Astrocyte of the hippocampus (primary cell): ENCODE measurements at regions not wholly inside any gene's neighbourhood (a gene's known extent, or its start where the extent isn't known, plus 50 kb on each side); places are given as distances from the start of the nearest gene placed in this dataset.
"Not testable (repeated sequence)": the region's sequence is repeated elsewhere in the genome, so short reads cannot be mapped to it uniquely, and the experiment has no call there.

Experiments used
- DNase-seq: peaks from one replicate; pipeline ENCODE4 v3.0.0; 2011; ENCODE audit warnings: low read depth, low spot score

DNA sequence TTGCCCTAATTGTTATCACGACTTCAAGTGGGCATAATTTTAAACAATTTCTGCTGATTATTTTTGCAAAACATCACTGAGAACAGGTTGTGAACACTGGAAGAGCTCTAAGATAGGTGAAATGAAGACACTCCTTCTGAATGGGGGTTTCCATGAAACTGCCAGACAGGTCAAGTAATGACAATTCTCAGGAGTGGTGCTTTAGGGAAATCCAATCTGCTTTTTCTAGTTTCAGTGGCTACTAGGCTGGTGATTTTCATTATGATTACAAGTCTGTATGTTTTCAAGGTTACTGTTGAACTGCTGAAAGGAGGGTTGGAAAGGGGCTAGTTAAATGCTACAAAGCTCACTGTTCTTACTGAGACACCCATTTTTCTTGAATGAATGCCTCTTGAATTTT is 1724.2 kb downstream of the PCDH9 start:
- no peak for DNase-seq

DNA sequence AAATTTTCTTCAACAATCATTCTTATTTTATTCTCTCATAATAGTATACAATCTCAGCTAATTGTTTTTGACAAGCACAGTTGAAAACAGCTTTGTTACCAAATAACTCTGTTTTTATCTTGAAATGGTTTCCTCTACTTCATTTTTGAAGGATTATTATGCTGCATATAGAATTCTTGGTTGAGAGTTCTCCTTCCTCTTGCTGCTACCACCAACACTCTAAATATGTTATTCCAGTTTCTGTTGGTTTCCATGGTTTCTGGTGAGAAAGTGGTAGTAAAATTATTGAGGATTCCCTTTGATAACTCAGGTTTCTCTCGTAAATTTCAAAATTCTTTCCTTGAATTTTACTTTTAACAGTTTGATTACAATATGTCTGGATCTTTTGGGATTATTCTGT is 1725.9 kb downstream of the PCDH9 start:
- DNase-seq: no peak

DNA sequence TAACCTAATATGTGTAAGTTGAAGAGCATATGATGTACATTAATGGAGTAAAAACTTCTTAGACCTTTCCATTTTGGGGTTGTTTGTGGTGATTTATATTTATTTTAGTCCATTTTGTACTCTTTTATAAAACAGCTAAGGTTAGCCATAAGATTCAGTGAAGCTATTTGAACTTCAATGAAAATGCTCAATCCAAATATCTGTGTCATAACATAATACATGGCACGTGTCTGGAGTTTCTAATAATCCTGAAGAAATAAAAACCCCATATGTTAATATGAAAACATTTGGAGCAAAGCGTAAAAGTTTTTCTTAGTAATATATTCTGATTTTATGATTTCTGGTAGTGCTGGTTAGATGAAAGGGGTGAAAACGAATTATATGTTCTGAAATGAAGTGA is 1729.7 kb downstream of the PCDH9 start:
- DNase-seq: no peak

DNA sequence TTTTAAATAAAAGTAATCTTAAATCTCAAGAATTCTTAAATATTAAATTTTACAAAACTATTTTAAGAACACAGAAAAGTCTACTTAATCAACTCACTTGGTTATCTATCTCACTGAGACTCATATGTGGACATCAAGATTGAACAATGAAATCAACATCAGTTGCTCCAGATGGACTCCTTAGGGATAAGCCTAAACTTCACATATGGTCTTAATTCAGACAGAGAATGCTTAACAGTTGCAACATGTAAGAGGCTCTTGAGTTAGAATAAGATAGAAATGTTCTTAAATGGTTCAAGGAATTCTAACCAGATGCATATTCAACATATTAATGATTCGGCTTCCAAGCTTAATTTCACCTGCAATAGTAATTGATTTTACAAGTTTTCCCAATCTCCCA is 1730.9 kb downstream of the PCDH9 start:
- no peak for DNase-seq

DNA sequence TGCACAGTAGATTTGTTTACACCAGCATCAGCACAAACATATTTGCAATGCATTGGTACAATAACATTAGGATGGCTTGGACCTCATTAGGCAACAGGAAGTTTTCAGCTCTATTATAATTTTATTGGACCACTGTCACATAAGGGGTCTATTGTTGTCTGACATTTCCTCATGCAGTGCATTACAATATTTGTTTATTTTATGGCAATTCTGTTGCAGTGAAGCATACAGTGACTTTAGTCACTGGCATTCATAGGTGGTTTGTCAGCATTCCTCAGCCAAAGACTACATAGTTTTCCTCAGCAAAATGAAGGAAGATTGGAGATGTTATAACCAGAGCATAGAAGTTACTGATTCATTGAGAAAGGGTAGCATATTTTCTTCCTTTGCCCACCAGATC is 1732.9 kb downstream of the PCDH9 start:
- DNase-seq: peak; percentile 63

DNA sequence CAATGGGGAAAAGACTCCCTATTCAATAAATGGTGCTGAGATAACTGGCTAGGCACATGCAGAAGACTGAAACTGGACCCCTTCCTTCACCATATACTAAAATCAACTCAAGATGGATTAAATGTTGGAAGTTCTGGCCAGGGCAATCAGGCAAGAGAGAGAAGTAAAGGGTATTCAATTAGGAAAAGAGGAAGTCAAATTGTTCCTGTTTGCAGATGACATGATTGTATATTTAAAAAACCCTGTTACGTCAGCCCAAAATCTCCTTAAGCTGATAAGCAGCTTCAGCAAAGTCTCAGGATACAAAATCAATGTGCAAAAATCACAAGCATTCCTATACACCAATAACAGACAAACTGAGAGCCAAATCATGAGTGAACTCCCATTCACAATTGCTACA is 1739.4 kb downstream of the PCDH9 start:
- not testable (repeated sequence) for DNase-seq

DNA sequence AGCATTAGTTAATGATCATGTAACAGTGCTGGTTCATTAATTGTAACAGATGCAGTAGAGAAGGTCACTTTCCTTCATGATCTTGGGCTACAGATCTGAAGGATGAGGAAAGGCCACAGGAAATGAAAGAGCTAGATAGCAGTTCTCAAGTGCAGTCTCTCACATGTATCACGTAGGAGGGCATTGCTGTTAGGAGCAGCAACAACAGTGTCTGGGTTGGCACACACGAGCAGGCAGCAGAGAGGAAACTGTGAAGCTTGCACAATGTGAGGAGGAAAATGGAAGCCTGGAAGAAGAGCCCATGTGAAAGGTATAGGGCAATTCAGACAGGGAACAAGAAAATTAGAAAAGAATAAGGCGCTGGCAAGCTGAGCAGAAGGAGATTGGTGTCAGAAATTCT is 1741.5 kb downstream of the PCDH9 start:
- no peak for DNase-seq

DNA sequence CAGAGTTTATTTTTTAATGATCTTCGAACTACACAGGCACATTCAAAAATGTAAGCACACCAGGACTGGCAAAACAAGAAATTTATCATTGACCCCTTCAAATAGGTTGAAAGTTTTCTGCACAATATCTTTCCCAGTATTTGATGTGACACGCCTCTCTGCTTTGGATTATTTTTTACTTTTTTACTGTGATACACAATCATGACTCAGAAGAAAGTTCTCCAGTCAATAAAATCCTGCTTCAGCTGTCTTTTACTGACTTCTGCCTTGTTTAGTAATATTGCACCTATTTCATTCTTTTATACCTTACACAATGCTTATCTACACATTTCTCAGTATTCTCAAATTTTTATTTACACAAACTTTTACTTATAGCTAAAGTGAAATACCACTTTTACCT is 1750.4 kb downstream of the PCDH9 start:
- no peak for DNase-seq

DNA sequence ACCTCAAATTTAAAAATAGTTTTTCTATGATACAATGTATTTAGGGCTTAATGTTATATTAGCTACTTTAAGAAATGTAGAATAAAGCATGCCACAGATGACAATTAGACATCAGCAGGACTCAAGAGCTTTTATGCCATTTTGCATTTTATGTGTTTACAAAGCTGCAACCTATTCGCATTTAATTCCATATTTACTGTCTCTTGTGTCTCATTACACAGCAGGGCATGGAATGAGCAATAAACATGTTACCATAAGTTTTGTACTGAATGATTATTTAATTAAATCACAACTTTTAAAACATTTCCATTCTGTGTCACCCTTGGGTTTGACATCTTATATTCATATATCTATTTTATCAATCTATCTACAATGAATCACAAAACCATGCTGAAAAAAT is 1756.9 kb downstream of the PCDH9 start:
- DNase-seq: no peak

DNA sequence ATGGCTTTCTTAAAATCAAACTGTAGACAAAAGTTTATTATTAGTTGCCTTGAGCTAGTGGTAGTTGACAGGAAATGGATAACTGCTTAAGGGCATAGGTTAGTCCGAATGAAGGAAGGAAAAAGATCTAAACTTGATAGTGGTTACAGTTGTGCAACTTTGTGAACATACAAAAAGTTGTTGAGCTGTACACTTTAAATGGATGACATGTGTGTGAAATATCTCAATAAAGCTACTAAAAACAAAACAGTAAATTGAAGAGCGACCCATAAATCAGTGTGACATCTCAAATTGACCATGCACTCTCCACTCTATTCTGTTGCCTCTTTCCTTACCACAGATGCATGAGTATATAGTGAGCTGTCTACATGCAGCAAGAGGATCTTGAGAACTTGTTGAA is 1757.8 kb downstream of the PCDH9 start:
- DNase-seq: no peak

DNA sequence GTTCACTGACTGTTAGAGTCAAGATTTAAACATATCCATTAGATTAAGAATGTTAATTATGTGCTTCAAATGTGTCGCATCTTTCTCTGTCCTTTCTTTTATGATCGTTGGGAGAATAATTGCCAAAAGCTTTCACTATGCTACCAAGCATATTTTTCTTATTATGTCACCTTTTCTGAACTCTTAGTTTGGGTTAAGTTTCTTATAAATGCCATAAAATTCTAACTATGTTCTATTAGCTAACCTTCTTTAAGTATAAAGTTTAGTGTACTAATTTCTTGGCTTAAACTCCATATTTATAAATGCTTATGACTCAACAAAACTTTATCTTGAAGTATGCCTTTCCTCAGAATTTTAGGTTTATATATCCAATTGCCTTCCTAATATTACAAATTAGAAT is 1759.4 kb downstream of the PCDH9 start:
- peak; percentile 6 for DNase-seq

DNA sequence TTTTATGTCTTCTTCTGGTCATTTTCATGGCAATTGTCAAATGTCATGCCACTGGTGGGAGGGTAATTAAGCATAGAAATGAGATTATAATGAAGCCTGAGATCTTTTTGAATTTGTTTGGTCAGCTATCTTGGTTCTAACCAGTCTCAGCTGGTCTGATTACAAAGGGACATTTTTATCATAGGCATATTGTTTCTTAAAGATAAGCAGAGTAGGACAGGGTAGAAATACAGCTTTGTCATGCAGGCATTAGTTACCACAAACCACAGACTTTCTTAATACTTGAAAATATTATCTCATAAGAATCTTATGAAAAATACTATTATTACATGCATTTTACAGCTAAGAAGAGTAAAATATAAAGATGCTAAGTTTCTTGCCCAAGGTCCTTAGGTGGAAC is 1761.5 kb downstream of the PCDH9 start:
- no peak for DNase-seq

DNA sequence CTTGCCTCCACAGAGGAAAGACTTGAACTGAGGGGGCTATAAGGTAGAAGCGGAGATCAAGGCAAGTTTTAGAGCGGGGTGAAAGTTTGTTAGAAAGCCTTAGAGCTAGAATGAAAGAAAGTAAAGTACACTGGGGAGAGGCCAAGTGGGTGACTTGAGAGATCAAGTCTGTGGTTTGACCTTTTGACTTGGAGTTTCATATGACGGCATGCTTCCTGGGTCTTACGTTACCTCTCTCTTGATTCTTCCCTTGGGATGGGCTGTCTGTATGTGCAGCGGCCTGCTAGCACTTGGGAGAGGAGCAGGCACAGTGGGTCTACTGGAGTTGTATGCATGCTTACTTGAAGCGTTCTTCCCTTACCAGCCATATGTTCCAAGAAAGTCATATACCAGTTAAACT is 1768.5 kb downstream of the PCDH9 start:
- DNase-seq: no peak

DNA sequence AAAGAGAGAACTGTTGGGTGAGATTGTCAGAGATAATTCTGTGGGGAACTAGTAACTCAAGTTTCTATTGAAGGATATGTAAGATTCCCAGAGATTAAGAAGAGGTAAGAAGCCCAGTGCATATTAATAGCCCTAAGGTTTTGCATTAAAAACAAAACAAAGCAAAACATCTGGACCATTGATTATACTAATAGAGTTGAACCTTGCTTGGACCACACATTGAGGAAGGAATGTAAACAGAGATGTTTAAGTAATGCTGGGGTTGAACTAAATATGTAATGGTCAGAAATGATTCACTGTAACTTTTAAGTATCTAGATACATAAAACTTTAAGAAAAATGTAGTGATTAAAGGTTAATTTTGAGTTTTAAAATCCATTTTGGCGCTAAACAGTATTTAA is 1770.0 kb downstream of the PCDH9 start:
- no peak for DNase-seq

DNA sequence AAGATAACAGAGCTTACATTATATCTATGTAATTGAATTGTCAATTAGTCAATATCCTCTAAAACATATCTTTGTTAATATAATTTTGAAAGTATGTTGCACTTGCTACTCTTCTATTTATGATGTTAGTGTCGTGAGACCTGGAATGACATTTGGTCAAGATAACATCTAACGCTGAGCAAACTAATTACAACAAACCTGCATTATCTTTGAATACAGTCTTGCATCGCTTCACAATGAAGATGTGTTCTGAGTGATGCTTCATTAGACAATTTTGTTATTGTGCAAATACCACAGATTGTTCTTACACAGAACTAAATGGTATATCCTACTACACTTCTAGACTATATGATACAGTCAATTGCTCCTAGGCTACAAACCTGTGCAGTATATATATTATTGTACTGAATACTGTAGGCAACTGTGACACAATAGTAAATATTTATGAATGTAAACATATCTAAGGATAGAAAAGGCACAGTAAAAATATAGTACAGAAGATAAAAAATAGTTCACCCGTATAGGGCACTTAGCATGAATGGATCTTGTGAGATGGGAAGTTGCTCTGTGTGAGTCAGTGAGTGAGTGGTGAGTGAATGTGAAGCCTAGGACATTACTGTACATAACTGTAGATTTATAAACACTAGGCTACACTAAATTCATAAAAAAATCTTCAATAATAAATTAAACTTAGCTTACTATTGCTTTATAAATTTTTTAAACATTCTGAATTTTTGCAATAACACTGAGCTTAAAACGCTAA is 1773.8 kb downstream of the PCDH9 start:
- DNase-seq: no peak

DNA sequence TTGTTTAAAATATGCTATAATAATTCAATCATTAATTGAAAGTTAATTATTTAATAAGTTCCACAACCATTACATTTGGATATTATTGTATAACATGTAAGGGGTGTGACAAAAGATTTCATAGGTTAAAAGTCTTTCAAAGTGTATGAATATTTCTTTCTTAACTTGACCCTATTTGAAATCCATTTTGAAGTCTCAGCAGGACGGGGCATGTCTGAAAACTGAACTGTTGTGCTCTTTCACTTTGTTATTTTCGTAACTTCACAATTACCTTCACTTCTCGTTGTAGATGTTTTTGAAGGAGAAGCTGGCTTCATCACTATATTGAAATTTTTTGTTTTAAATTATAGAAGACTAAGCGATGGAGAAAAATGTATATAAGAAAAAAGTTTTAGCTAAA is 1775.7 kb downstream of the PCDH9 start:
- DNase-seq: no peak

DNA sequence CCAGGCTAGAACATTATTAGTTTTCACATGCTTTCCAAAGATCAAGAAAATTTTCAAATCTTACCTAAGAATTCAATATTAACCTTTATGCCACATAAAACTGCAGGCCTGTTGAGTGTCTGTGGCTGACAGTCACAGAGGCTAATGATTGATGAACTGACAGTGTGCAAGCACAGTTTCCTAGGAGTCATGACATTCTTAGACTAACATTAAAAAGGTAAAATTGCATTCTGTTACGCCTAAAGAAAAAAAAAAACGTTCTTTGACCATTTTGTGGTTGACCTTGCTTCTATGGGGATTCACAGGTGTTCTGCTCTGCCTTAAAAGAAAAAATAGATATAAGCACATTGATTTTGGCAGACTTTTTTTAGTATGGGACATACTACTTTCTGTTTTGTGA is 1776.2 kb downstream of the PCDH9 start:
- no peak for DNase-seq

DNA sequence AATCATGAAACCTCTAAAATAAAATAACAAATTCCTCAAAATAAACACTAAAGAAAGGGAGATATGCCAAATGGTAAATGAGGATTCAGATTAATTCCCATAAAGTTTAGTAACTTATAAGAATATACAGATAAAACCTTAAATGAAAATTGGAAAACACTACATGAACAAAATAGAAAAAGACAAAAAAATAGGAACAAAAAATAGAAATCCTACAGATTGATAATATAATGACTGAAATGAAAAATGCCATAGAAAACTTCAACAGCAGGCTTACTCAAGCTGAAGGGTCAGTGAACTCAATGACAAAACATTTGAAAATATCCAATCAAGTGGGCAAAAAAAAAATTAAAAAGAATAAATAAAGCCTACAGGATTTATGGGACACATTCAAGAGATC is 1784.8 kb downstream of the PCDH9 start:
- no peak for DNase-seq

DNA sequence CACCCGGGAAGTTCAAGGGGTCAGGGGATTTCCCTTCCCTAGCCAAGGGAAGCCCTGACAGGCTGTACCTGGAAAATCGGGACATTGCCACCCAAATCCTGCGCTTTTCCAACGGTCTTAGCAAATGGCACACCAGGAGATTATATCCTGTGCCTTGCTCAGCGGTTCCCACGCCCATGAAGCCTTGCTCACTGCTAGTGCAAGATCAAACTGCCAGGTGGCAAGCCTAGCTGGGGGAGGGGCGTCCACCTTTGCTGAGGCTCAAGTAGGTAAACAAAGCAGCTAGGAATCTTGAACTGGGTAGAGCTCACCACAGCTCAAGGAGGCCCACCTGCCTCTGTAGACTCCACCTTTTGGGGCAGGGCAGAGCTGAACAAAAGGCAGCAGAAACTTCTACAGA is 1794.5 kb downstream of the PCDH9 start:
- no peak for DNase-seq

DNA sequence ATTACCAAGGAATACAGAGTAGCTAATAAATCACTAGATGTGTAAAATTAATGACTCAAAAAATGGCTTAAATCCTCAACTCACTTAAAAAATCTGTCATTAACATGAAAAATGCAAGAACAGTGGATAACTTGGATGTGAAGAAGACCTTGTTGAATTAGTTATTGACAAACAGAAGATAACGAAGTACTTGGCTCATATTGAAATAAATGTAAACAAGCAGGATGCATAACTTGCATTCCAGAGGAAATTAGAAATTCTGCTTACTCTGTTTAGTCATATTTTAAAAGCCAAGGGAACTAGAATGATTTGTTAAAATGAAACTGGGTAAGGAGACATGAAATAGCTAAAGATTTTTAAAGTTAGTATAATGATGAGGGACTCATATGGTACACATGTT is 1812.2 kb downstream of the PCDH9 start:
- DNase-seq: no peak

DNA sequence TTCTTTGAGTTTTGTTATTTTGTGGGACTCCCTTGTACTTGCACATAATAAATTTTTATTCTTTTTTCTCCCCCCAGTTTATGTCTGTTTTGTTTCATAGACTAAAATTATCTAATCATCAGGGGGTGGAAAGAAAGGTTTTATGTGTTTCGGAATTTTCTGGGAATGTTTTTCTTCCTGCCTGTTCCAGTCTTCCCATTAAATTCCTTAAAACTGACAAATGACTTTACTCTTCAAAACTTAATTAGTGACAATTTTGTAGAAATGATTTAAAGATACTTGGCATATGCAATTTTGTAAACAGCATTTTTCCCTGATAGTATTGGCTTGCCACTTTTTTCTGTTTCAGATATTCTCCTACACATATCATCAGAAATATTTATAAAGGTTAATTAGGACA is 1813.4 kb downstream of the PCDH9 start:
- no peak for DNase-seq

DNA sequence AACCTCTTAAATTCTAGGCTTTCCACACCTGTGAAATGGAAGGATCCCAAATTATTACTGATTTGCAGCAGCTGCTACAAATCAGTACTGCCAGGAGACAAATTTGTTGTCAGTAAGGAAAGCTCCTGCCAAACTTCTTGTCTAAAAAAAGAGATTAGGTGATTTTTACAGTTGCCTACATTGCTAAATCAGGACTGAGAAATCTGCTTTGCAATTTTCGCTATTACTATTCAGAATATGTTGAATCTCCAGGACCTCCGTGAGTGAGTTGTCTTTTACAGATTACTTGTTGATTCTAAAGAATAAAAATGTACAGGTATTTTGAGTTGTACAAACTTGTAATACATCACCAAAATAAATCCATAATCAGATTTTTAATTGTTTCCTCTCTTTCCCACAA is 1815.9 kb downstream of the PCDH9 start:
- no peak for DNase-seq

DNA sequence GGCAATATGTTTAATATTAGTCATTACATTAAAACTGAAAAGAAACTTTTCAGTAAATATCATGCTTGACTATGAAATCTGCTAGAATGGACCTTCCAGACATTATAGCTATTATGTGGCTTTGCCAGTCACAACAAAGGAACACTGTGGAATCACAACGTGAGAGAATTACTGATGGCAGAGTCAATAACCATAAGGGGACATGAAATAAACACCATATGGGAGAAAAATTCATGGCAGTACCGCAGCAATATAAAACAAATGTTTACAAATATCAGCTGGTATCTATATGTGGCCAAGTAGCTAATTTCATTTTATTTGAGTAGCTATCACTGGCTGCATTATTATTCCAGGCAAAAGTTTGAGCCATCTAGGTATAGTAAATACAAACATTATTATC is 1818.6 kb downstream of the PCDH9 start:
- no peak for DNase-seq

DNA sequence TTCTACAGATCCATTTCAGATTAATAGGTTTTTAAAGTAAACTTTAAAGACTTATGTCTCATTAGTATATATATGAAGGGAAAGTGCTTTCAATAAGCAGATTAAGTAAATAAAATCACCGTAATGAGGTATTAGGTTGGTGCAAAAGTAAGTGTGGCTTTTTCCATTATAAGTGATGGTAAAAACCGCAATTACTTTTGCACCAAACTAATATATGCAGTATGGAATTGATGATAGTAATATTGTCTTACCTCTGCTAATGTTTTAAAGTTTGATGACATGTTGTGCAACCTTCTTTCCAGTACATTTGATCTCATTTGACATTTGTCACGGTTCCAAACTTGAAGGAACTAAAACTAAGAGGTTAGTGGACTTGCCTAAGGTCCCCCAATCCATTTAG is 1819.3 kb downstream of the PCDH9 start:
- DNase-seq: no peak
